Neural progenitor cell (in vitro differentiated cells): ENCODE measurements at regions not wholly inside any gene's neighbourhood (a gene's known extent, or its start where the extent isn't known, plus 50 kb on each side); places are given as distances from the start of the nearest gene placed in this dataset.

ENCODE experiments used
- DNase-seq: peaks from one replicate; pipeline ENCODE4 v3.0.0-alpha.2; 2016; ENCODE audit warnings: low spot score
- H2AFZ ChIP-seq: fragments of 200-600 bp; sonication (generic); replicated peaks from 2 replicates; pipeline ENCODE4 v1.6.1; 2016; ENCODE audit warnings: antibody characterized with exemption
- H3F3A ChIP-seq: fragments of 200-600 bp; sonication (generic); 2 replicates; pipeline ENCODE4 v1.6.1; 2016; ENCODE audit warnings: antibody characterized with exemption, low read depth
- H3K27ac ChIP-seq: fragments of 200-600 bp; sonication (generic); 2 replicates; pipeline ENCODE4 v1.5.1; 2016; ENCODE audit warnings: mild to moderate bottlenecking
- H3K27me3 ChIP-seq: fragments of 200-600 bp; sonication (generic); 2 replicates; pipeline ENCODE4 v1.6.1; 2016; ENCODE audit warnings: mild to moderate bottlenecking, moderate library complexity
- H3K36me3 ChIP-seq: fragments of 200-600 bp; sonication (generic); 2 replicates; pipeline ENCODE4 v1.5.1; 2016
- H3K4me1 ChIP-seq: fragments of 200-600 bp; sonication (generic); 2 replicates; pipeline ENCODE4 v1.6.1; 2016; ENCODE audit warnings: mixed run types
- H3K4me2 ChIP-seq: fragments of 200-600 bp; sonication (generic); 2 replicates; pipeline ENCODE4 v1.6.1; 2016
- H3K4me3 ChIP-seq: fragments of 200-600 bp; sonication (generic); 2 replicates; pipeline ENCODE4 v1.5.1; 2016
- H3K79me2 ChIP-seq: fragments of 200-600 bp; sonication (generic); 2 replicates; pipeline ENCODE4 v1.6.1; 2016; ENCODE audit warnings: low read depth
- H3K9ac ChIP-seq: fragments of 200-600 bp; sonication (generic); 2 replicates; pipeline ENCODE4 v1.6.1; 2016
- H3K9me3 ChIP-seq: fragments of 200-600 bp; sonication (generic); 2 replicates; pipeline ENCODE4 v1.5.1; 2016; ENCODE audit warnings: low read depth
- H4K20me1 ChIP-seq: fragments of 200-600 bp; sonication (generic); 2 replicates; pipeline ENCODE4 v1.6.1; 2016; ENCODE audit warnings: low read depth
- H3K27ac Mint-ChIP-seq: 3 replicates; pipeline ENCODE4 v1.8.0; 2021; ENCODE audit warnings: mixed read lengths
- H3K27me3 Mint-ChIP-seq: 2 replicates; pipeline ENCODE4 v1.8.0; 2022; ENCODE audit warnings: low read depth, mild to moderate bottlenecking, inconsistent platforms, moderate library complexity, mixed read lengths; ENCODE audit not compliant: insufficient read depth
- H3K36me3 Mint-ChIP-seq: 3 replicates; pipeline ENCODE4 v1.8.0; 2021; ENCODE audit warnings: mixed read lengths
- H3K4me1 Mint-ChIP-seq: 3 replicates; pipeline ENCODE4 v1.8.0; 2021; ENCODE audit warnings: mixed read lengths
- H3K4me3 Mint-ChIP-seq: 3 replicates; pipeline ENCODE4 v1.8.0; 2021; ENCODE audit warnings: mild to moderate bottlenecking, moderate library complexity, mixed read lengths
- H3K9me3 Mint-ChIP-seq: 3 replicates; pipeline ENCODE4 v1.8.0; 2020; ENCODE audit warnings: mixed read lengths
- EZH2 ChIP-seq: fragments of 200-600 bp; sonication (generic); IDR thresholded peaks from 2 replicates; pipeline ENCODE4 v1.6.1; 2017; ENCODE audit warnings: antibody characterized with exemption, mild to moderate bottlenecking, moderate library complexity
- EZH2phosphoT487 ChIP-seq: fragments of 200-600 bp; sonication (generic); IDR thresholded peaks from 2 replicates; pipeline ENCODE4 v1.6.1; 2017; ENCODE audit warnings: antibody characterized with exemption
- TF ChIP-seq, protein P1 (sequence below): fragments of 200-600 bp; sonication (generic); IDR thresholded peaks from 2 replicates; pipeline ENCODE4 v1.5.1; 2017; ENCODE audit warnings: antibody characterized with exemption, mild to moderate bottlenecking

DNA sequence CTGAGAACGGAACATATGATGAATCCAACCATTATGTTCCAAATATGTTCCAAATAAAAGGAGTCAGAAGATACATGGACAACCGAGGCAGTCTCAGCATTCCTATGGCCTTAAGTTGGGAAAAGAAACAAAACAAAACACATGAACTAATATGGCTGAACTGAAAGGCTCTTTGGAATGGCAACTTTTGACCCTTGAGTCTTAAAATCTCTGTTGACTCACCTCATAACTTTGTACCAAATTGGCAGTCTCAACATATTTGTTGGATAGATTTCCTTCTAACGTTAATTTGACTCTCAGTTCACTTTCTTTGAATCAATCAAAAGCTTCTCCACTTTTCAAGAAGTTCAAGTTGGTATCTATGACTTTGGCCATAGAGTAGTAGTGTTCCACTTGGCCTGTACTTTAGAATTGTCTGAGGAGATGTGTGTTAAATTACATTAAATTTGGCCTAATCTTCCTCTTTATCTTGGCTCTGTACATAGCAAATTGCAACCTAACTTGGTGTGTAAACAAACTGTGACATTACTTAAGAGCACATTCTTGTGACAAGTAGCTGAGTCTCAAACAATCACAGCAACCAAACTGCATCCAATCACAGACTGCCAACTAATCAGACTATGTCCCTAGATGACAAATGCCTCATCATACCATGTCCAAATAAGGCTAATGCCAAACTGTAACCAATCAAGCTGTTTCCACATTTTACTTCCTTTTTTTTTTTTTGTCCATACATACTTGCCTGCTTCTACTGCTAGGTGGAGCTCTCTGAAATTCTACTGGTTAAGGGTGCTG, 208.8 kb downstream of the BMP2 start:
- Histone ChIP-seq H3F3A (no peaks in the 10 kb centered on the region), H3K9me3 (no peaks in the 10 kb centered on the region), H4K20me1 (no peaks in the 10 kb centered on the region), H3K79me2 (no peaks in the 10 kb centered on the region), H3K4me3 (no peak overlapping the region), H3K27ac (no peak overlapping the region), H2AFZ (no peak overlapping the region), H3K36me3 (no peaks in the 10 kb centered on the region), H3K27me3 (no peaks in the 10 kb centered on the region), H3K4me1 (peaks cover 7% of the 10 kb centered on the region), H3K9ac (no peak overlapping the region), H3K4me2 (no peak overlapping the region)
- DNase-seq = no peak
- Mint-ChIP-seq H3K4me3 (no peak overlapping the region), H3K27ac (no peak overlapping the region), H3K27me3 (no peaks in the 10 kb centered on the region), H3K36me3 (no peaks in the 10 kb centered on the region), H3K9me3 (no peaks in the 10 kb centered on the region), H3K4me1 (no peaks in the 10 kb centered on the region)
- no peak for TF ChIP-seq EZH2phosphoT487
- TF ChIP-seq EZH2 = no peak
- TF ChIP-seq, protein P1, sequence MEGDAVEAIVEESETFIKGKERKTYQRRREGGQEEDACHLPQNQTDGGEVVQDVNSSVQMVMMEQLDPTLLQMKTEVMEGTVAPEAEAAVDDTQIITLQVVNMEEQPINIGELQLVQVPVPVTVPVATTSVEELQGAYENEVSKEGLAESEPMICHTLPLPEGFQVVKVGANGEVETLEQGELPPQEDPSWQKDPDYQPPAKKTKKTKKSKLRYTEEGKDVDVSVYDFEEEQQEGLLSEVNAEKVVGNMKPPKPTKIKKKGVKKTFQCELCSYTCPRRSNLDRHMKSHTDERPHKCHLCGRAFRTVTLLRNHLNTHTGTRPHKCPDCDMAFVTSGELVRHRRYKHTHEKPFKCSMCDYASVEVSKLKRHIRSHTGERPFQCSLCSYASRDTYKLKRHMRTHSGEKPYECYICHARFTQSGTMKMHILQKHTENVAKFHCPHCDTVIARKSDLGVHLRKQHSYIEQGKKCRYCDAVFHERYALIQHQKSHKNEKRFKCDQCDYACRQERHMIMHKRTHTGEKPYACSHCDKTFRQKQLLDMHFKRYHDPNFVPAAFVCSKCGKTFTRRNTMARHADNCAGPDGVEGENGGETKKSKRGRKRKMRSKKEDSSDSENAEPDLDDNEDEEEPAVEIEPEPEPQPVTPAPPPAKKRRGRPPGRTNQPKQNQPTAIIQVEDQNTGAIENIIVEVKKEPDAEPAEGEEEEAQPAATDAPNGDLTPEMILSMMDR = no peak

DNA sequence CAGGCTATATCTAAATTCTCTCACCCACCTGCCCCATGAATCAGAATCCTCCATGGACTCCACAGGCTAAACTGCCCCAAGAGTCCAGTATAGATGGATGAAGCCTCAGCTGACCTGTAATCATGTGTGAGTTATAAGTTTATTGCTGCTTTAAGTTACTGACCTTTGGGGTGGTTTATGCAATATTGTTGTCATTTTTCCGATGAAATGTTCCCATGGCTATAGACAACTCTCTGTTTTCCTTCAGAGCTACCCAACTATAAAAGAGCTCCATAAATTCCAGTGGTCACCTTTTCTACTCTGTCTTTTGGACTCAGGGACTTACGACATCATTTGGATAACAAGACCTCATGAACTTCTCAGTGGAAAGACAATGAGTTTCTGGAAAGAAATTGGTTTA, 212.1 kb downstream of the BMP2 start:
- Mint-ChIP-seq H3K27me3 (no peaks in the 10 kb centered on the region), H3K4me1 (no peaks in the 10 kb centered on the region), H3K4me3 (no peak overlapping the region), H3K36me3 (no peaks in the 10 kb centered on the region), H3K27ac (no peak overlapping the region), H3K9me3 (peaks cover 2% of the 10 kb centered on the region)
- Histone ChIP-seq H4K20me1 (no peaks in the 10 kb centered on the region), H3K4me2 (no peak overlapping the region), H3K4me1 (peaks cover 7% of the 10 kb centered on the region), H3K4me3 (no peak overlapping the region), H3K36me3 (no peaks in the 10 kb centered on the region), H3K27ac (no peak overlapping the region), H2AFZ (no peak overlapping the region), H3F3A (no peaks in the 10 kb centered on the region), H3K27me3 (no peaks in the 10 kb centered on the region), H3K9ac (no peak overlapping the region), H3K9me3 (no peaks in the 10 kb centered on the region), H3K79me2 (no peaks in the 10 kb centered on the region)
- TF ChIP-seq EZH2phosphoT487 = no peak
- TF ChIP-seq, protein P1 = no peak
- TF ChIP-seq EZH2 = no peak
- no peak for DNase-seq

DNA sequence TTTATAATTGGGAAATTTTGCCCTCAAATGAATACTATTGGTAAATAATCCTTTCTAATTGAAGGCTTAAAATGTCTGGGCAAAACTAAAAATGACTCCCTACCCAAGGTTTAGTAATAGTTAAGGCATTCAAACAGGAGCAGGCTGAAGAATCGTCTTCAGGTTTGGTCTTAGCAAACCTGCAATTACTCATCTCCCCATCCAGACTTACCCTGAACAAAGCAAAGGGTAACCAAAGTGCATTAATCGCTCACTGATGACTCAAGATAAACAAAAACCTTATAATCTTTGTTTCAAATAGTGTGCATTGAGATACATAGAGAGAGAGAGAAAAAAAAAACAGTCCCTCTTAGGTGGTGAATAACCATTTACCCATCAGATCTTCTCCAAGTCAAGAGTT, 225.5 kb downstream of the BMP2 start:
- no peaks in the 10 kb centered on the region for H3F3A ChIP-seq
- H3K4me2 ChIP-seq = no peak overlapping the region
- Mint-ChIP-seq H3K27ac (no peak overlapping the region), H3K4me3 (no peak overlapping the region), H3K4me1 (no peaks in the 10 kb centered on the region), H3K36me3 (no peaks in the 10 kb centered on the region), H3K9me3 (peaks cover 2% of the 10 kb centered on the region), H3K27me3 (no peaks in the 10 kb centered on the region)
- no peak overlapping the region for H2AFZ ChIP-seq
- no peaks in the 10 kb centered on the region for H3K79me2 ChIP-seq
- no peak overlapping the region for H3K9ac ChIP-seq
- no peak overlapping the region for H3K27ac ChIP-seq
- H3K9me3 ChIP-seq = no peaks in the 10 kb centered on the region
- no peak for DNase-seq
- H3K27me3 ChIP-seq = no peaks in the 10 kb centered on the region
- no peak overlapping the region for H3K4me3 ChIP-seq
- H3K36me3 ChIP-seq = no peaks in the 10 kb centered on the region
- no peaks in the 10 kb centered on the region for H3K4me1 ChIP-seq
- TF ChIP-seq, protein P1 = no peak
- TF ChIP-seq EZH2 (no peak), EZH2phosphoT487 (no peak)
- H4K20me1 ChIP-seq = no peaks in the 10 kb centered on the region
